Naive thymus-derived CD4-positive, alpha-beta T cell (primary cell): ENCODE measurements at regions not wholly inside any gene's neighbourhood (a gene's known extent, or its start where the extent isn't known, plus 50 kb on each side); places are given as distances from the start of the nearest gene placed in this dataset.

Source experiments
- ATAC-seq: fragments of 150-1000 bp; cut with Tn5 transposase; 2 replicates; pipeline ENCODE4 v1.10.0; 2021; ENCODE audit warnings: mild to moderate bottlenecking, moderate library complexity
- CTCF ChIA-PET: fragments of 350-600 bp; sonication (Branson Sonifier 250); formaldehyde crosslinking; loops from one replicate; lab custom pipeline; 2021; ENCODE audit warnings: antibody characterized with exemption; lab: Charles Lee
- POLR2A ChIA-PET: fragments of 350-600 bp; sonication (Branson Sonifier 250); formaldehyde crosslinking; loops from one replicate; lab custom pipeline; 2021; ENCODE audit warnings: antibody characterized with exemption, inconsistent platforms; lab: Charles Lee
- DNase-seq, 9 donors: peaks; one replicate each; pipeline versions ENCODE4 v3.0.0 to v3.0.0-alpha.2; 2020 to 2022; ENCODE audit warnings: mixed read lengths in 1 of 9
- H3K27ac ChIP-seq: one replicate; pipeline ENCODE4 v1.7.0; 2013; ENCODE audit warnings: mild to moderate bottlenecking, low read depth, low read length, moderate library complexity
- H3K27me3 ChIP-seq, 2 donors: one replicate each; pipeline ENCODE4 v1.7.0; 2013; ENCODE audit warnings: low read length in 2 of 2, mild to moderate bottlenecking in 2 of 2, moderate library complexity in 2 of 2; ENCODE audit not compliant: control insufficient read depth in 2 of 2, insufficient read depth in 2 of 2
- H3K36me3 ChIP-seq, 3 experiments: 1 replicate in 2 of 3; 2 replicates in 1 of 3; pipeline ENCODE4 v1.7.0; 2013; ENCODE audit warnings: low read length in 3 of 3, mild to moderate bottlenecking in 3 of 3, moderate library complexity in 1 of 3; ENCODE audit not compliant: insufficient read depth in 3 of 3, control insufficient read depth in 2 of 3
- H3K4me1 ChIP-seq, 2 donors: one replicate each; pipeline ENCODE4 v1.7.0; 2013; ENCODE audit warnings: low read length in 2 of 2, mild to moderate bottlenecking in 2 of 2, moderate library complexity in 1 of 2; ENCODE audit not compliant: control insufficient read depth in 2 of 2, insufficient read depth in 2 of 2
- H3K4me3 ChIP-seq: 2 replicates; pipeline ENCODE4 v1.7.0; 2013; ENCODE audit warnings: mild to moderate bottlenecking, low read length
- H3K9me3 ChIP-seq, 3 experiments: 1 replicate in 2 of 3; 2 replicates in 1 of 3; pipeline ENCODE4 v1.7.0; 2013; ENCODE audit warnings: low read length in 3 of 3; ENCODE audit not compliant: control insufficient read depth in 2 of 3
- H3K27ac Mint-ChIP-seq, 9 donors: one replicate each; pipeline ENCODE4 v1.8.0; 2020 to 2022; ENCODE audit warnings: mixed read lengths in 9 of 9, mild to moderate bottlenecking in 8 of 9, moderate library complexity in 5 of 9, inconsistent platforms in 2 of 9
- H3K27me3 Mint-ChIP-seq, 5 donors: one replicate each; pipeline ENCODE4 v1.8.0; 2021 to 2022; ENCODE audit warnings: mixed read lengths in 5 of 5, mild to moderate bottlenecking in 1 of 5
- H3K36me3 Mint-ChIP-seq, 5 donors: one replicate each; pipeline ENCODE4 v1.8.0; 2020 to 2022; ENCODE audit warnings: mixed read lengths in 5 of 5, mild to moderate bottlenecking in 3 of 5, inconsistent platforms in 1 of 5
- H3K4me1 Mint-ChIP-seq, 7 donors: one replicate each; pipeline ENCODE4 v1.8.0; 2020 to 2022; ENCODE audit warnings: mixed read lengths in 7 of 7, mild to moderate bottlenecking in 3 of 7, inconsistent platforms in 1 of 7
- H3K4me3 Mint-ChIP-seq, 10 donors: one replicate each; pipeline ENCODE4 v1.8.0; 2020 to 2022; ENCODE audit warnings: mild to moderate bottlenecking in 10 of 10, mixed read lengths in 10 of 10, moderate library complexity in 6 of 10, inconsistent platforms in 2 of 10
- H3K9me3 Mint-ChIP-seq, 11 donors: one replicate each; pipeline ENCODE4 v1.8.0; 2020 to 2022; ENCODE audit warnings: mixed read lengths in 11 of 11, mild to moderate bottlenecking in 4 of 11, inconsistent platforms in 1 of 11, moderate library complexity in 1 of 11
- intact Hi-C, 2 donors: fragments of 100-400 bp; cut with micrococcal nuclease; formaldehyde crosslinking; loops; one replicate each; pipeline ENCODE4 v1.15.1; 2023

GRCh38 chr18:73254564-73254963 lies 386.8 kb upstream of the NETO1 start:
- H3K36me3 Mint-ChIP-seq = no peaks in the 10 kb centered on the region
- H3K4me3 Mint-ChIP-seq = no peak overlapping the region
- ChIA-PET CTCF (no interaction called here), POLR2A (no interaction called here)
- Histone ChIP-seq H3K27me3 (no peaks in the 10 kb centered on the region), H3K27ac (no peak overlapping the region), H3K36me3 (no peaks in the 10 kb centered on the region), H3K4me3 (no peak overlapping the region), H3K9me3 (no peaks in the 10 kb centered on the region), H3K4me1 (no peaks in the 10 kb centered on the region)
- no peaks in the 10 kb centered on the region for H3K4me1 Mint-ChIP-seq
- peak overlapping the region in 1 of 9 donors; percentile 20 for H3K27ac Mint-ChIP-seq
- intact Hi-C loops = no loop called here
- DNase-seq = no peak
- no peak for ATAC-seq
- H3K9me3 Mint-ChIP-seq = peaks cover 0 to 11% (median 0%) of the 10 kb centered on the region in 11 donors
- H3K27me3 Mint-ChIP-seq = no peaks in the 10 kb centered on the region

- Histone ChIP-seq H3K27ac (no peak overlapping the region), H3K4me3 (no peak overlapping the region), H3K4me1 (no peaks in the 10 kb centered on the region), H3K27me3 (no peaks in the 10 kb centered on the region), H3K9me3 (no peaks in the 10 kb centered on the region), H3K36me3 (no peaks in the 10 kb centered on the region)
- no peaks in the 10 kb centered on the region for H3K4me1 Mint-ChIP-seq
- intact Hi-C loops = no loop called here
- H3K36me3 Mint-ChIP-seq = no peaks in the 10 kb centered on the region
- no peak overlapping the region for H3K4me3 Mint-ChIP-seq
- ATAC-seq (no peak), DNase-seq (no peak)
- POLR2A ChIA-PET = no interaction called here
- H3K9me3 Mint-ChIP-seq = peaks cover 0 to 32% (median 5%) of the 10 kb centered on the region in 11 donors
- CTCF ChIA-PET = no interaction called here
- no peaks in the 10 kb centered on the region for H3K27me3 Mint-ChIP-seq
- H3K27ac Mint-ChIP-seq = no peak overlapping the region
Measured at GRCh38 chr18:73249030-73249429, 381.2 kb upstream of the NETO1 start.

- H3K4me1 ChIP-seq = no peaks in the 10 kb centered on the region
- no peaks in the 10 kb centered on the region for H3K27me3 ChIP-seq
- DNase-seq (no peak), ATAC-seq (no peak)
- intact Hi-C loops = no loop called here
- no peaks in the 10 kb centered on the region for H3K27me3 Mint-ChIP-seq
- no peaks in the 10 kb centered on the region for H3K36me3 Mint-ChIP-seq
- no peak overlapping the region for H3K4me3 ChIP-seq
- H3K27ac Mint-ChIP-seq = no peak overlapping the region
- H3K4me3 Mint-ChIP-seq = no peak overlapping the region
- no peak overlapping the region for H3K27ac ChIP-seq
- H3K4me1 Mint-ChIP-seq = no peaks in the 10 kb centered on the region
- ChIA-PET POLR2A (no interaction called here), CTCF (no interaction called here)
- no peaks in the 10 kb centered on the region for H3K36me3 ChIP-seq
- H3K9me3 ChIP-seq = no peaks in the 10 kb centered on the region
- H3K9me3 Mint-ChIP-seq = peaks cover 0 to 34% (median 6%) of the 10 kb centered on the region in 11 donors
Measured at GRCh38 chr18:73246763-73247162, 379.0 kb upstream of the NETO1 start.

GRCh38 chr18:73245345-73245744 lies 377.6 kb upstream of the NETO1 start:
- POLR2A ChIA-PET = no interaction called here
- Mint-ChIP-seq H3K27ac (no peak overlapping the region), H3K36me3 (no peaks in the 10 kb centered on the region), H3K4me3 (no peak overlapping the region), H3K27me3 (no peaks in the 10 kb centered on the region), H3K4me1 (no peaks in the 10 kb centered on the region), H3K9me3 (peaks cover 0 to 34% (median 6%) of the 10 kb centered on the region in 11 donors)
- Histone ChIP-seq H3K27me3 (no peaks in the 10 kb centered on the region), H3K9me3 (no peaks in the 10 kb centered on the region), H3K27ac (no peak overlapping the region), H3K4me3 (no peak overlapping the region), H3K36me3 (no peaks in the 10 kb centered on the region), H3K4me1 (no peaks in the 10 kb centered on the region)
- CTCF ChIA-PET = no interaction called here
- ATAC-seq (no peak), DNase-seq (no peak)
- intact Hi-C loops = no loop called here

- no peaks in the 10 kb centered on the region for H3K36me3 Mint-ChIP-seq
- H3K4me1 Mint-ChIP-seq = no peaks in the 10 kb centered on the region
- no peak overlapping the region for H3K27ac Mint-ChIP-seq
- DNase-seq (no peak), ATAC-seq (no peak)
- ChIA-PET CTCF (no interaction called here), POLR2A (no interaction called here)
- no peaks in the 10 kb centered on the region for H3K4me1 ChIP-seq
- no peak overlapping the region for H3K4me3 Mint-ChIP-seq
- peaks cover 0 to 34% (median 6%) of the 10 kb centered on the region in 11 donors for H3K9me3 Mint-ChIP-seq
- no peaks in the 10 kb centered on the region for H3K9me3 ChIP-seq
- no peak overlapping the region for H3K27ac ChIP-seq
- H3K4me3 ChIP-seq = no peak overlapping the region
- intact Hi-C loops = no loop called here
- no peaks in the 10 kb centered on the region for H3K36me3 ChIP-seq
- H3K27me3 Mint-ChIP-seq = no peaks in the 10 kb centered on the region
- no peaks in the 10 kb centered on the region for H3K27me3 ChIP-seq
Measured at GRCh38 chr18:73244401-73244800, 376.6 kb upstream of the NETO1 start.

- Histone ChIP-seq H3K9me3 (no peaks in the 10 kb centered on the region), H3K4me3 (no peak overlapping the region), H3K36me3 (no peaks in the 10 kb centered on the region), H3K27me3 (no peaks in the 10 kb centered on the region), H3K27ac (no peak overlapping the region), H3K4me1 (no peaks in the 10 kb centered on the region)
- H3K9me3 Mint-ChIP-seq = peaks cover 0 to 20% (median 4%) of the 10 kb centered on the region in 11 donors
- ATAC-seq (no peak), DNase-seq (no peak)
- H3K27ac Mint-ChIP-seq = no peak overlapping the region
- ChIA-PET POLR2A (no interaction called here), CTCF (no interaction called here)
- no peaks in the 10 kb centered on the region for H3K27me3 Mint-ChIP-seq
- intact Hi-C loops = no loop called here
- H3K4me1 Mint-ChIP-seq = no peaks in the 10 kb centered on the region
- H3K36me3 Mint-ChIP-seq = no peaks in the 10 kb centered on the region
- no peak overlapping the region for H3K4me3 Mint-ChIP-seq
Measured at GRCh38 chr18:73240899-73241298, 373.1 kb upstream of the NETO1 start.

- ATAC-seq (no peak), DNase-seq (no peak)
- no peaks in the 10 kb centered on the region for H3K36me3 Mint-ChIP-seq
- intact Hi-C loops = no loop called here
- Histone ChIP-seq H3K9me3 (peaks cover 0 to 3% (median 0%) of the 10 kb centered on the region in 3 experiments), H3K36me3 (no peaks in the 10 kb centered on the region), H3K27ac (no peak overlapping the region), H3K27me3 (no peaks in the 10 kb centered on the region), H3K4me1 (no peaks in the 10 kb centered on the region), H3K4me3 (no peak overlapping the region)
- H3K4me3 Mint-ChIP-seq = no peak overlapping the region
- no peaks in the 10 kb centered on the region for H3K27me3 Mint-ChIP-seq
- no peak overlapping the region for H3K27ac Mint-ChIP-seq
- CTCF ChIA-PET = no interaction called here
- POLR2A ChIA-PET = no interaction called here
- no peaks in the 10 kb centered on the region for H3K4me1 Mint-ChIP-seq
- peaks cover 0 to 8% (median 3%) of the 10 kb centered on the region in 11 donors for H3K9me3 Mint-ChIP-seq
Measured at GRCh38 chr18:73235921-73236320, 368.1 kb upstream of the NETO1 start.
